SK-N-SH treated with all-trans-retinoic acid at 6 μM for 48 hours (cell line): ENCODE measurements at regions not wholly inside any gene's neighbourhood (a gene's known extent, or its start where the extent isn't known, plus 50 kb on each side); places are given as distances from the start of the nearest gene placed in this dataset.

Experiments used
- ATAC-seq: fragments of 200-7000 bp; cut with Tn5 transposase; 3 replicates; pipeline ENCODE4 v1.9.1; 2020; ENCODE audit warnings: mild to moderate bottlenecking, moderate library complexity
- BACH2 ChIP-seq: fragments of 250-450 bp; sonication (Bioruptor Pico); IDR thresholded peaks from 2 replicates; pipeline ENCODE4 v1.9.0; 2021; ENCODE audit warnings: mild to moderate bottlenecking, borderline replicate concordance
- CREB5 ChIP-seq: fragments of 250-450 bp; sonication (Bioruptor Pico); IDR thresholded peaks from 2 replicates; pipeline ENCODE4 v1.5.1; 2020; ENCODE audit warnings: low read depth, mild to moderate bottlenecking, moderate library complexity
- CSDC2 ChIP-seq: fragments of 250-450 bp; sonication (Bioruptor Pico); IDR thresholded peaks from 2 replicates; pipeline ENCODE4 v1.5.0; 2020; ENCODE audit warnings: mild to moderate bottlenecking, moderate library complexity
- ESRRG ChIP-seq: fragments of 250-450 bp; sonication (Bioruptor Pico); IDR thresholded peaks from 2 replicates; pipeline ENCODE4 v1.6.1; 2021; ENCODE audit warnings: mild to moderate bottlenecking
- GLIS3 ChIP-seq: fragments of 250-450 bp; sonication (Bioruptor Pico); IDR thresholded peaks from 2 replicates; pipeline ENCODE4 v1.5.0; 2020; ENCODE audit warnings: mild to moderate bottlenecking, moderate library complexity
- ISL1 ChIP-seq: fragments of 250-450 bp; sonication (Bioruptor Pico); IDR thresholded peaks from 2 replicates; pipeline ENCODE4 v2.1.2; 2022; ENCODE audit warnings: mild to moderate bottlenecking, moderate library complexity
- OSR1 ChIP-seq: fragments of 250-450 bp; sonication (Bioruptor Pico); IDR thresholded peaks from 2 replicates; pipeline ENCODE4 v1.8.0; 2022; ENCODE audit warnings: moderate library complexity, mild to moderate bottlenecking, inconsistent platforms
- PPARA ChIP-seq: fragments of 250-450 bp; sonication (Bioruptor Pico); IDR thresholded peaks from 2 replicates; pipeline ENCODE4 v1.5.0; 2020; ENCODE audit warnings: mild to moderate bottlenecking, borderline replicate concordance
- RARB ChIP-seq: fragments of 250-450 bp; sonication (Bioruptor Pico); IDR thresholded peaks from 2 replicates; pipeline ENCODE4 v1.8.0; 2021; ENCODE audit warnings: mild to moderate bottlenecking, moderate library complexity
- SNAI2 ChIP-seq: fragments of 250-450 bp; sonication (Bioruptor Pico); IDR thresholded peaks from 2 replicates; pipeline ENCODE4 v1.5.0; 2020; ENCODE audit warnings: mild to moderate bottlenecking, moderate library complexity
- TCF4 ChIP-seq: fragments of 250-450 bp; sonication (Bioruptor Pico); IDR thresholded peaks from 2 replicates; pipeline ENCODE4 v1.8.0; 2021; ENCODE audit warnings: mild to moderate bottlenecking, moderate library complexity, borderline replicate concordance
- TOX ChIP-seq: fragments of 250-450 bp; sonication (Bioruptor Pico); IDR thresholded peaks from 2 replicates; pipeline ENCODE4 v1.8.0; 2021; ENCODE audit warnings: mild to moderate bottlenecking, moderate library complexity, borderline replicate concordance
- ZC3H10 ChIP-seq: fragments of 250-450 bp; sonication (Bioruptor Pico); IDR thresholded peaks from 2 replicates; pipeline ENCODE4 v1.5.1; 2021; ENCODE audit warnings: mild to moderate bottlenecking, moderate library complexity
- ZFP3 ChIP-seq: fragments of 250-450 bp; sonication (Bioruptor Pico); IDR thresholded peaks from 2 replicates; pipeline ENCODE4 v1.5.0; 2020; ENCODE audit warnings: mild to moderate bottlenecking, moderate library complexity
- ZFP30 ChIP-seq: fragments of 450-650 bp; formaldehyde crosslinking; IDR thresholded peaks from 2 replicates; pipeline ENCODE4 v1.5.0; 2022; ENCODE audit warnings: mild to moderate bottlenecking, moderate library complexity
- ZNF70 ChIP-seq: fragments of 450-650 bp; formaldehyde crosslinking; IDR thresholded peaks from 2 replicates; pipeline ENCODE4 v1.5.0; 2020; ENCODE audit warnings: mild to moderate bottlenecking, moderate library complexity
- ZNF8 ChIP-seq: fragments of 450-650 bp; formaldehyde crosslinking; IDR thresholded peaks from 2 replicates; pipeline ENCODE4 v1.5.0; 2020; ENCODE audit warnings: mild to moderate bottlenecking, moderate library complexity
- TF ChIP-seq, protein P1 (sequence below): fragments of 250-450 bp; sonication (Bioruptor Pico); IDR thresholded peaks from 2 replicates; pipeline ENCODE4 v1.5.1; 2021; ENCODE audit warnings: mild to moderate bottlenecking, moderate library complexity
- TF ChIP-seq, protein P2 (sequence below): fragments of 250-450 bp; sonication (Bioruptor Pico); IDR thresholded peaks from 2 replicates; pipeline ENCODE4 v1.8.0; 2021; ENCODE audit warnings: low read depth, mild to moderate bottlenecking, moderate library complexity, borderline replicate concordance
- TF ChIP-seq, protein P3 (sequence below): fragments of 250-450 bp; sonication (Bioruptor Pico); IDR thresholded peaks from 2 replicates; pipeline ENCODE4 v1.5.0; 2020; ENCODE audit warnings: mild to moderate bottlenecking, moderate library complexity

- TF ChIP-seq TCF4 (no peak), ZNF70 (CRISPR knock-in tag) (no peak), TOX (CRISPR knock-in tag) (no peak), CREB5 (CRISPR knock-in tag) (no peak), ESRRG (CRISPR knock-in tag) (no peak), ZFP30 (CRISPR knock-in tag) (no peak), ZFP3 (CRISPR knock-in tag) (no peak)
- TF ChIP-seq, protein P1, sequence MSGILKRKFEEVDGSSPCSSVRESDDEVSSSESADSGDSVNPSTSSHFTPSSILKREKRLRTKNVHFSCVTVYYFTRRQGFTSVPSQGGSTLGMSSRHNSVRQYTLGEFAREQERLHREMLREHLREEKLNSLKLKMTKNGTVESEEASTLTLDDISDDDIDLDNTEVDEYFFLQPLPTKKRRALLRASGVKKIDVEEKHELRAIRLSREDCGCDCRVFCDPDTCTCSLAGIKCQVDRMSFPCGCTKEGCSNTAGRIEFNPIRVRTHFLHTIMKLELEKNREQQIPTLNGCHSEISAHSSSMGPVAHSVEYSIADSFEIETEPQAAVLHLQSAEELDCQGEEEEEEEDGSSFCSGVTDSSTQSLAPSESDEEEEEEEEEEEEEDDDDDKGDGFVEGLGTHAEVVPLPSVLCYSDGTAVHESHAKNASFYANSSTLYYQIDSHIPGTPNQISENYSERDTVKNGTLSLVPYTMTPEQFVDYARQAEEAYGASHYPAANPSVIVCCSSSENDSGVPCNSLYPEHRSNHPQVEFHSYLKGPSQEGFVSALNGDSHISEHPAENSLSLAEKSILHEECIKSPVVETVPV (CRISPR knock-in tag) = no peak
- ATAC-seq = no peak
These were observed 567.8 kb upstream of the CPEB2 start for GRCh38 chr4:14434483-14434882.

DNA sequence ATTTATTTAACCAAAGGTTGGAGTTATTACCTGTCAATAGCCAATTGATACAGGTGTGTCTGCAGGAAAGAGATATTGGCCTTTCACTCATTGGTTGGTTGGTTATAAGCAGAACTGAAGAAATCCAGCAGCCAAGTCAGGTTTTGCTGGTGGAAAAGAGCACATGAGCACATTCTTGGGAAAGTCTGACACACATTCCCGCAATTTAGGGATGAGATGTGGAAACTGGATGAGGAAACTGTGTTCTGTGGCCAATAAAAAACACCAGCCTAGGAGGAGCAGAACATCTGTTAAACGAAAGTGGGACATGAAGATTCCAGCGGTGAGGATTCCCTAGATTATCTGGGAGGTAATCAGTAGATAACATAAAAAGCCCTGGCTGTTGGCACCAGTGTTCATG lies 567.4 kb upstream of the CPEB2 start:
- TF ChIP-seq ISL1 (no peak), ESRRG (CRISPR knock-in tag) (no peak), CREB5 (CRISPR knock-in tag) (no peak)
- ATAC-seq = no peak

- TF ChIP-seq BACH2 (CRISPR knock-in tag) (no peak), TCF4 (no peak), ZNF70 (CRISPR knock-in tag) (no peak), ESRRG (CRISPR knock-in tag) (no peak), RARB (no peak), CSDC2 (CRISPR knock-in tag) (no peak), GLIS3 (CRISPR knock-in tag) (no peak), OSR1 (CRISPR knock-in tag) (no peak), ZFP3 (CRISPR knock-in tag) (no peak), PPARA (no peak), SNAI2 (CRISPR knock-in tag) (no peak), ISL1 (no peak)
- TF ChIP-seq, protein P2, sequence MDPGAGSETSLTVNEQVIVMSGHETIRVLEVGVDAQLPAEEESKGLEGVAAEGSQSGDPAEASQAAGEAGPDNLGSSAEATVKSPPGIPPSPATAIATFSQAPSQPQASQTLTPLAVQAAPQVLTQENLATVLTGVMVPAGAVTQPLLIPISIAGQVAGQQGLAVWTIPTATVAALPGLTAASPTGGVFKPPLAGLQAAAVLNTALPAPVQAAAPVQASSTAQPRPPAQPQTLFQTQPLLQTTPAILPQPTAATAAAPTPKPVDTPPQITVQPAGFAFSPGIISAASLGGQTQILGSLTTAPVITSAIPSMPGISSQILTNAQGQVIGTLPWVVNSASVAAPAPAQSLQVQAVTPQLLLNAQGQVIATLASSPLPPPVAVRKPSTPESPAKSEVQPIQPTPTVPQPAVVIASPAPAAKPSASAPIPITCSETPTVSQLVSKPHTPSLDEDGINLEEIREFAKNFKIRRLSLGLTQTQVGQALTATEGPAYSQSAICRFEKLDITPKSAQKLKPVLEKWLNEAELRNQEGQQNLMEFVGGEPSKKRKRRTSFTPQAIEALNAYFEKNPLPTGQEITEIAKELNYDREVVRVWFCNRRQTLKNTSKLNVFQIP (CRISPR knock-in tag) = no peak
- TF ChIP-seq, protein P3, sequence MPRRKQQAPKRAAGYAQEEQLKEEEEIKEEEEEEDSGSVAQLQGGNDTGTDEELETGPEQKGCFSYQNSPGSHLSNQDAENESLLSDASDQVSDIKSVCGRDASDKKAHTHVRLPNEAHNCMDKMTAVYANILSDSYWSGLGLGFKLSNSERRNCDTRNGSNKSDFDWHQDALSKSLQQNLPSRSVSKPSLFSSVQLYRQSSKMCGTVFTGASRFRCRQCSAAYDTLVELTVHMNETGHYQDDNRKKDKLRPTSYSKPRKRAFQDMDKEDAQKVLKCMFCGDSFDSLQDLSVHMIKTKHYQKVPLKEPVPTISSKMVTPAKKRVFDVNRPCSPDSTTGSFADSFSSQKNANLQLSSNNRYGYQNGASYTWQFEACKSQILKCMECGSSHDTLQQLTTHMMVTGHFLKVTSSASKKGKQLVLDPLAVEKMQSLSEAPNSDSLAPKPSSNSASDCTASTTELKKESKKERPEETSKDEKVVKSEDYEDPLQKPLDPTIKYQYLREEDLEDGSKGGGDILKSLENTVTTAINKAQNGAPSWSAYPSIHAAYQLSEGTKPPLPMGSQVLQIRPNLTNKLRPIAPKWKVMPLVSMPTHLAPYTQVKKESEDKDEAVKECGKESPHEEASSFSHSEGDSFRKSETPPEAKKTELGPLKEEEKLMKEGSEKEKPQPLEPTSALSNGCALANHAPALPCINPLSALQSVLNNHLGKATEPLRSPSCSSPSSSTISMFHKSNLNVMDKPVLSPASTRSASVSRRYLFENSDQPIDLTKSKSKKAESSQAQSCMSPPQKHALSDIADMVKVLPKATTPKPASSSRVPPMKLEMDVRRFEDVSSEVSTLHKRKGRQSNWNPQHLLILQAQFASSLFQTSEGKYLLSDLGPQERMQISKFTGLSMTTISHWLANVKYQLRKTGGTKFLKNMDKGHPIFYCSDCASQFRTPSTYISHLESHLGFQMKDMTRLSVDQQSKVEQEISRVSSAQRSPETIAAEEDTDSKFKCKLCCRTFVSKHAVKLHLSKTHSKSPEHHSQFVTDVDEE (CRISPR knock-in tag) = no peak
- no peak for ATAC-seq
These were observed 560.7 kb upstream of the CPEB2 start for GRCh38 chr4:14441561-14441960.

DNA sequence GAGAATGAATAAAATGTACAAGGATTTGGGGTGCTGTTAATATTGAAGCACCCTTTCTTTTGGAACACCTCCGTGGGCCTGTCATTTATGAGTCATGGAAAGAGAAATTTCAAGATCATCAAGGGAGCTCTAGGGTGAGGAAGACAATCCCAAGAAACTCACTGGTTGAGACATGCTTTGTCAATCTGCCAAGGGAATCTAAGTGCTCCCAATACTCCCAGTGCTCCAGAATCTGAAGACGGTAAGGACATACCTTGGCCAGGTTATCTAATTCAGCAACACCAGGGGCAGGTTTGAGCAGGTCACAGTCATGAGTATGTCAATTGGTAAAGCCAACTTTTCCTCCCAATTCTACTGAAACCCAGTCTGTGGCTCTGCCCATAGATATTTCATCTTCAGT lies 556.4 kb upstream of the CPEB2 start:
- no peak for ATAC-seq
- TF ChIP-seq ZC3H10 = no peak
- no peak for TF ChIP-seq ZFP3 (CRISPR knock-in tag)
- no peak for TF ChIP-seq ISL1
- no peak for TF ChIP-seq PPARA
- no peak for TF ChIP-seq ZFP30 (CRISPR knock-in tag)
- no peak for TF ChIP-seq ZNF70 (CRISPR knock-in tag)

- TF ChIP-seq, protein P2 (CRISPR knock-in tag) = no peak
- TF ChIP-seq, protein P3 (CRISPR knock-in tag) = no peak
- TF ChIP-seq CREB5 (CRISPR knock-in tag) (no peak), CSDC2 (CRISPR knock-in tag) (no peak), ZNF8 (CRISPR knock-in tag) (no peak)
- no peak for ATAC-seq
These were observed 556.0 kb upstream of the CPEB2 start for GRCh38 chr4:14446311-14446710.
